ENCODE measurements at regions not wholly inside any gene's neighbourhood (a gene's known extent, or its start where the extent isn't known, plus 50 kb on each side); places are given as distances from the start of the nearest gene placed in this dataset.
"Not testable (repeated sequence)": the region's sequence is repeated elsewhere in the genome, so short reads cannot be mapped to it uniquely, and the experiment has no call there.

DNA sequence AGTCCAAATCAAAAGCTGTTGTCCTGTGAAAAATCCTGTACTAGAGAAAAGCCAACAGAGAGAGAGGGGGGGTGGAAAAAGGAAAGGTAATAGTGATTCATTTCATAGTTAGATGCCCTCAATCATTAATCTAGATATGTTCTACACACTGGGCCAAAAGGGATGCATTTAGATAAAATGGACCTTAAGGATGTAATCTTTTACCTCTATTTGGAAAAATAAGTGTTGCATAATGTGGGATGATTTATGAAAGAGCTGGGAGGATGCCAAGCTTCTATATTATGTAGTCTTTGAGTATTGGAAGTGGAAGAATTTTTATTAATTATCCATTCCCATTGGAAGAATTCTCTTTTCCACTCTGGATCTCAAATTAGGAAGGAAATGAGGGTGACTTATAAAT, 480.5 kb upstream of the ZEB2 start:
- no peak for DNase-seq (ENCODE audit: low read depth in 2 of 2)

DNA sequence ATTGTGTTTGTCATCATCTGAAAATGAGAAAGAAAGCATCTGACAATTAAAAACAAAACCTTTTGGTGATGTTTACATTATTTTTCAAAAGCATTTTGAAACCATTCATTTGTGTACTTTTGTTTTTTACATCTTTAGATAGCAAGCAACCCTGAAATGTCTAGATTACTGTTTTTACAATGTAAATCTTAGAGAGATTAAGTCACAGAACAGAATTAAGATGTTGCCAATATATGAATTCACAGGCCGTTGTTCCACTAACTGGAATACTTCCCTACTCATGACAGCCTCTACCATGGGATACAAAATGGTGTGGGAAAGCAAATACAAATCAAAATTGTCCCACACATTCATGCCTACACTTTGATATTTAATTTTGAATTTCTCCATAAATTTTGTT, 480.0 kb upstream of the ZEB2 start:
- DNase-seq (ENCODE audit: low read depth in 2 of 2) = no peak

DNA sequence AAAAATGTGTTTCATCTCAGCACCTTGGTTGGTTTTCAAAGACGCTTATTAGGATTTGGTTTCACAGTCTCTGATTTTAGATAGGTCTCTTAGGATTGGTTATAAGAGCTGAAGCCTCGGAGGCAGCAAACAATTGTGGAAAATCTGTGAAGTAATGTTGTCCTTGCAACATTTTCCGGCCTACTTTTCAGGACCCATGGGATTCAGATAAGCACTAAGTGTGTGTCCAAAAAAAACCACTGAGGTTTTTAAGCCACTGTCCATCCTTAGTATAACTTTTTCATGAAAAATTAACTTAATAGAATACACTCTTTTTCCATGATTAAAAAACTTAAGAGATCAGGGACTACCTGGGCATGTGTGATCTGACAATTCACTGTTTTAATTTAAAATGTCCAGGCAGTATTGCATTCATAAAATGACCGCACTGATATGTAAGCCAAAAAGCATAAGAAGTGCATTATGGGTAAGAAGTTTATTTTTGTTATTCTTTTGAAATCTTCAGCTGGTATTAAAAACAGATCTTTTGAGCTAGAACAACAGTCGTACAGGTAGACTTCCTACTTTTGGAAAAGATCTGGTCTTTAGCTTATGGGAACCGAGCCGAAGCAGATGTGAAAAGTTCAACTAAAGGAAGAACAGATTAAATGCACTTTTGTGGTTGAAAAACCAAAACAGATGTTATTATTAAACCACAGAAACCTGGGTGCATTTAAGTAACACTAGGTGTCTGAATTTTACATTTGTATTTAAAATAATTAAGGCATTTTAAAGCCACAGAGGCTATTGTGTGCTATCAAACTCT, 479.4 kb upstream of the ZEB2 start:
- no peak for DNase-seq (ENCODE audit: low read depth in 2 of 2)

DNA sequence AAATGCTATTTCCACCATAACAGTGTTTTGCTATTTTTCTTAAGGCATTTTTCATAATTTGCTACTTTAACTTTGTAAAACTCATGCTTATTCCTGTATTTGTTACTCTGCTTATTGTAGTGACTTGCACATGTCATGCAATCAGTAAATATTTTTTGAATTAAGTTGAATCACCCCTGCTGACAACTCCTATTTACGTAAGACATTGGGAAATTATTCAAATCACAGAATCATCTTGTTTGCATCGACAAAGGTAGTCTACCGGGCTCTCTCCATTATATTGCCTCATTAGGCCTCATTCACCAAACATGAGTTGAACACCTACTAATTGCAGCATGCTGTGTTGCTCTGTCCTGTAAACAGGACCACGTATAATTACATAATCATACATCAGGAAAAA, 478.5 kb upstream of the ZEB2 start:
- no peak for DNase-seq (ENCODE audit: low read depth in 2 of 2)

DNA sequence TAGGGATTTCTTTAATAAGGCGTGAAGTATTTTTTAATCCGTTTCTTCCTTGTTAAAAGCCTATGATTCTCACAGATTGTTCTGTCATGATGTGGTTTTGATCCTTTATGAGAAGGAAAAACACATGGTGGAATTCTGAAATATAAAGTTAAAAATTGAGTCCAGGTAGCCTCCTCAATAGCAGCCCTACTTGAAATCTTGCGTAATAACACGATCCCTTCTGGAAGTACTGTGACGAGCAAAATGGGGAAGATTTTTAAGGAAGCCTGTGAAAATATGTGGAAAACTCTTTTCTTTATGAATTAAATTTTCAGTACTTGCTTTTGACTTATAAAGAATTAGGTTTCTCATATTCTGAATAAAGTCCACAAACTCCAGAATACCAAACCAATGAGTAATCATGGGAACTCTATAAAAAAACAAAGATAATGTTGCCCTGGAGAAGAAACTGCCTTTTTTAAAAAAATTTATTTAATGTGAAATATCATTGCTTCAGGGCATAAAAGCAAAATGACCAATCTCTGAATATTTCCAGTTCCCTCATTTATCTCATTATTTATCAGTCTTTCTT, 476.4 kb upstream of the ZEB2 start:
- peak in 1 of 2 experiments; percentile 44 for DNase-seq (ENCODE audit: low read depth in 2 of 2)

GRCh38 chr2:144995482-144995881, 475.6 kb upstream of the ZEB2 start:
- no peak for DNase-seq (ENCODE audit: low read depth in 2 of 2)

- DNase-seq (ENCODE audit: low read depth in 2 of 2) = no peak
These were observed 470.7 kb upstream of the ZEB2 start for GRCh38 chr2:144990661-144991060.

- no peak for DNase-seq (ENCODE audit: low read depth in 2 of 2)
These were observed 469.8 kb upstream of the ZEB2 start for GRCh38 chr2:144989579-144990270.

- DNase-seq (ENCODE audit: low read depth in 2 of 2) = no peak
These were observed 468.7 kb upstream of the ZEB2 start for GRCh38 chr2:144988591-144988990.

- DNase-seq (ENCODE audit: low read depth in 2 of 2) = no peak
These were observed 466.8 kb upstream of the ZEB2 start for GRCh38 chr2:144986691-144987090.

GRCh38 chr2:144984038-144984437, 464.1 kb upstream of the ZEB2 start:
- no peak for DNase-seq (ENCODE audit: low read depth in 2 of 2)

DNA sequence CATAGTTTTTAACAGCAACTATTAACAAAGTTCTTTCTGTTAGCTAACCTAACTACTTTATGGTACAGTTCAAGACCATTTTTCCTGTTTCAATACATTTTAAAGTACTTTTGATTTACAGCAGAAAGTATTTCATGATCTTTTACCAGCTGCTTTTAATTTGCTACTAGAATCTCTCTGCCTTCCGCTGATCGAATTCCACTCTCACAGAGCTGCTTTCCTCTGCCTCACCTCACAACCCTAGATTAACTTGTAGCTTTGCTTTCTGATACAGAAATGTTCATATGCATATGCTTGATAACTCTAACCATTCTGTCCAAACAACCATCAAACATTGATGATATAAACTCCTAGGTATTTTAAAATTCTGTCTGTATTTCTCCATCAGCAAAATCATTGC, 463.2 kb upstream of the ZEB2 start:
- DNase-seq (ENCODE audit: low read depth in 2 of 2) = peak; percentile 28 to 43

DNA sequence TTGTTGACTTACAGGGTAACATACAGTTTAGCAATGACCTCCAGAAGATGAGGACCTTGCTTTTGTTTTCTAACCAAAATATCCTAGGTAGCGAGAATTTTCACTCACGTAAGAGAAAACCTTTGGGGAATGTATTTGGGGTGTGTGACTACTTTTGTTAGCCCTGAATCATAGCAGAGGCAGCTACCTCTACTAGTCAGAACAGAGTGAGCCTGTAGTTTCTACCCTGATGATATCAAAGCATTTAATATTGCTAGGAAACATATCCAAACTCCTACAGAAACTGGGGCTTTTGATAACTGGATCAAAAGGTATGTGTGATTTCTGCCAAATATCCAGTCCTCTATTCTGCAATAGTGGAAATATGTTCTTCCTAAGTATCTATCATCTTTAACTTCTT, 462.6 kb upstream of the ZEB2 start:
- no peak for DNase-seq (ENCODE audit: low read depth in 2 of 2)

DNA sequence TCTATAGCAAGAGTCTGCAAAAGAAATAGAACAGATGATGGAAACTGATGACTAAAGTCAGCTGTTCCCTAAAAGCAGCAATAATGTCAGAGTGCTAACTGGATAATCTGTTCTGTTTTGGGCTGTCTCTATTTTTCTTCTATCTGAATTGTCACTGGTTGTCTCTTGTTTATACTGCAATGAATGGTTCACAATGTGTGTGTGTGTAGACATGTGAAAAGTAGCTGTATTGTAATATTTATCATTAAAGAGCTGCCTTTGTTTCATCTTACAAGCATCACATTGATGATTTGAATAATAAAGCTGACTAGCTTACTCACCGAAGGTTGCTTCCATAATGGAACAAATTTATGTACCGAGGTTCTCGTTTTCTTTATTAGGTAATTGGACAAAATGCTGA, 456.0 kb upstream of the ZEB2 start:
- no peak for DNase-seq (ENCODE audit: low read depth in 2 of 2)

- DNase-seq (ENCODE audit: low read depth in 2 of 2) = no peak
These were observed 452.8 kb upstream of the ZEB2 start for GRCh38 chr2:144972676-144973075.

DNA sequence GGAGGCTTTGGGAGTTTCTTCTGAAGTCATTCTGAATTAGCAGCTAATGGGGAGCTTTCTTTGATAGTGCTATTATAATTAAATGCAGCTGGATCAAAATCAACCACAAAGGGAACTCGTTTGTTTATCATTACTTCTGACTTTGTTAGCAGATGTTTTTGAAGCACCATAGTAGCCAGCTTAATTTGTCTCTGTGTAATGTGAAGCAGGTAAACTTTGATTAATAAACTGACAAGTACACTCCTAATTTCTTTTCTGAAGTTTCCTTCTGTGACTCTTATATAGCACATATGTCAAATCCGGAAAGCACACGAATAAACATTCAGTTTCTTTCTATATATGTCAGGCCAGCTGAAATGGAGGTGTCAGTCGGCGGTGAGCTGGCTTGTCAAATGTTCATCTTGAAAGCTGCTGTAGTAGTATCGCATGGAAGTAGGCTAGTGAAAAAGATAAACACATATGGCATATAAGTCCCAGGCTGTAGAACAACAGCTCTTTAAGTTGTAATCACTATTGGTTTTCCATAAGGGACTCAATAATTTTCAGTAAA, 451.9 kb upstream of the ZEB2 start:
- no peak for DNase-seq (ENCODE audit: low read depth in 2 of 2)

DNA sequence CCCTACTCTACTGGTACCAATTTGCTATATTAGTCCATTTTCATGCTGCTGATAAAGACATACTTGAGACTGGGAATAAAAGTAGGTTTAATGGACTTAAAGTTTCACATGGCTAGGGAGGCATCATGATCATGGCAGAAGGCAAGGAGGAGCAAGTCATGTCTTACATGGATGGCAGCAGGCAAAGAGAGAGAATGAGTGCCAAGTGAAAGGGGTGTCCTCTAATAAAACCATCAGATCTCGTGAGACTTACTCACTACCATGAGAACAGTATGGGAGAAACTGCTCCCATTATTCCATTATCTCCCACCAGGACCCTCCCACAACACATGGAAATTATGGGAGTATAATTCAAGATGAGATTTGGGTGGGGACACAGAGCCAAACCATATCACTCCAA, 450.5 kb upstream of the ZEB2 start:
- not testable (repeated sequence) for DNase-seq (ENCODE audit: low read depth in 2 of 2)

- not testable (repeated sequence) for DNase-seq (ENCODE audit: low read depth in 2 of 2)
These were observed 449.6 kb upstream of the ZEB2 start for GRCh38 chr2:144969564-144969963.

DNA sequence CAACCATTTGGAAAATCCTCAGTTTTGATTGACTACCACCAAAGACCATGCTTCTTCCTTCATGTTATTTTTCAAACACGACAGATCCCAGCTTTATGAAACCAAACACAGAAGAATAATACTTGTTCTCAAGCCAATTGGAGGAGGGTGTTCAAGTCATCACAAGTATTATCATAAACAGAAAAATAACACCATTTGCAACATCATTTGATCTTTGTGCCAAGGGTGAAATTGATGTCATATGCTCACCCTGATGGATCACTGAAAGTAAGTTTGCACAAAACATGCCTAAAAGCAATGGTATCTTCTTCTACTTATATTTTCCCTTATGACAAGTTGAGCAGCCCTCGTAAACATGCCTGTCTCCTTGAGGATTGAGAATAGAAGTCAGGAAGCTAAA, 448.0 kb upstream of the ZEB2 start:
- no peak for DNase-seq (ENCODE audit: low read depth in 2 of 2)

GRCh38 chr2:144965172-144965571, 445.3 kb upstream of the ZEB2 start:
- no peak for DNase-seq (ENCODE audit: low read depth in 2 of 2)

- DNase-seq (ENCODE audit: low read depth in 2 of 2) = no peak
These were observed 443.1 kb upstream of the ZEB2 start for GRCh38 chr2:144963031-144963430.

- DNase-seq (ENCODE audit: low read depth in 2 of 2) = no peak
These were observed 439.5 kb upstream of the ZEB2 start for GRCh38 chr2:144959416-144959815.
